ENCODE measurements at regions not wholly inside any gene's neighbourhood (a gene's known extent, or its start where the extent isn't known, plus 50 kb on each side); places are given as distances from the start of the nearest gene placed in this dataset.

- H4K20me1 ChIP-seq (ENCODE audit: insufficient read depth, low read length): no peaks in the 10 kb centered on the region
- H3K9me2 ChIP-seq (ENCODE audit: low read depth, low read length): no peaks in the 10 kb centered on the region
- H3F3A ChIP-seq (ENCODE audit: insufficient read depth, low read length): no peaks in the 10 kb centered on the region
- H3K27me3 ChIP-seq (ENCODE audit: insufficient read depth, low read length): no peaks in the 10 kb centered on the region
- H3K9ac ChIP-seq (ENCODE audit: low read length): no peak overlapping the region
- no peak overlapping the region for H2AFZ ChIP-seq (ENCODE audit: low read length)
- no peaks in the 10 kb centered on the region for H3K79me2 ChIP-seq (ENCODE audit: insufficient read depth, low read length)
- TF ChIP-seq EZH2 (IDR thresholded peaks at IDR 0.05; ENCODE audit: borderline replicate concordance, low read length) (no peak), CTCF (IDR thresholded peaks at IDR 0.05; ENCODE audit: low read length) (no peak)
- no peak overlapping the region for H3K27ac ChIP-seq (ENCODE audit: low read depth, low read length, poor library complexity, severe bottlenecking)
- peaks cover 2% of the 10 kb centered on the region; the same call in 1 of the 2 replicates for H3K9me3 ChIP-seq (ENCODE audit: low read length)
- H3K4me3 ChIP-seq (ENCODE audit: low read depth, low read length, poor library complexity, severe bottlenecking): no peak overlapping the region
- H3K36me3 ChIP-seq (ENCODE audit: insufficient read depth, low read length): no peaks in the 10 kb centered on the region
- H3K4me1 ChIP-seq (ENCODE audit: insufficient read depth, low read length, severe bottlenecking): no peaks in the 10 kb centered on the region
- H3K4me2 ChIP-seq (ENCODE audit: low read length): no peak overlapping the region
Observed at GRCh38 chr12:76259106-76259505, 89.1 kb downstream of the BBS10 start.

GRCh38 chr12:76256904-76257303, 91.3 kb downstream of the BBS10 start:
- H3K9me2 ChIP-seq (ENCODE audit: low read depth, low read length): no peaks in the 10 kb centered on the region

GRCh38 chr12:76256321-76256720, 91.9 kb downstream of the BBS10 start:
- Histone ChIP-seq H4K20me1 (ENCODE audit: insufficient read depth, low read length) (no peaks in the 10 kb centered on the region), H3K4me3 (ENCODE audit: low read depth, low read length, poor library complexity, severe bottlenecking) (no peak overlapping the region), H3K9ac (ENCODE audit: low read length) (no peak overlapping the region), H3K79me2 (ENCODE audit: insufficient read depth, low read length) (no peaks in the 10 kb centered on the region), H3K27me3 (ENCODE audit: insufficient read depth, low read length) (no peaks in the 10 kb centered on the region), H3K4me2 (ENCODE audit: low read length) (no peak overlapping the region), H3K4me1 (ENCODE audit: insufficient read depth, low read length, severe bottlenecking) (no peaks in the 10 kb centered on the region), H3F3A (ENCODE audit: insufficient read depth, low read length) (no peaks in the 10 kb centered on the region), H3K9me3 (ENCODE audit: low read length) (no peaks in the 10 kb centered on the region; the same call in 1 of the 2 replicates), H3K27ac (ENCODE audit: low read depth, low read length, poor library complexity, severe bottlenecking) (no peak overlapping the region), H2AFZ (ENCODE audit: low read length) (no peak overlapping the region), H3K9me2 (ENCODE audit: low read depth, low read length) (no peaks in the 10 kb centered on the region), H3K36me3 (ENCODE audit: insufficient read depth, low read length) (no peaks in the 10 kb centered on the region)
- TF ChIP-seq EZH2 (IDR thresholded peaks at IDR 0.05; ENCODE audit: borderline replicate concordance, low read length) (no peak), CTCF (IDR thresholded peaks at IDR 0.05; ENCODE audit: low read length) (no peak)

More at GRCh38 chr12:76256904-76257303, 91.3 kb downstream of the BBS10 start:
- H3K4me3 ChIP-seq (ENCODE audit: low read depth, low read length, poor library complexity, severe bottlenecking): no peak overlapping the region
- no peak overlapping the region for H3K27ac ChIP-seq (ENCODE audit: low read depth, low read length, poor library complexity, severe bottlenecking)
- H3K4me2 ChIP-seq (ENCODE audit: low read length): no peak overlapping the region
- H3K9ac ChIP-seq (ENCODE audit: low read length): no peak overlapping the region
- TF ChIP-seq CTCF (IDR thresholded peaks at IDR 0.05; ENCODE audit: low read length) (no peak), EZH2 (IDR thresholded peaks at IDR 0.05; ENCODE audit: borderline replicate concordance, low read length) (no peak)
- peaks cover under 1% of the 10 kb centered on the region; the same call in 1 of the 2 replicates for H3K9me3 ChIP-seq (ENCODE audit: low read length)
- H3K36me3 ChIP-seq (ENCODE audit: insufficient read depth, low read length): no peaks in the 10 kb centered on the region
- H4K20me1 ChIP-seq (ENCODE audit: insufficient read depth, low read length): no peaks in the 10 kb centered on the region
- H3K27me3 ChIP-seq (ENCODE audit: insufficient read depth, low read length): no peaks in the 10 kb centered on the region
- no peak overlapping the region for H2AFZ ChIP-seq (ENCODE audit: low read length)
- H3K79me2 ChIP-seq (ENCODE audit: insufficient read depth, low read length): no peaks in the 10 kb centered on the region
- H3K4me1 ChIP-seq (ENCODE audit: insufficient read depth, low read length, severe bottlenecking): no peaks in the 10 kb centered on the region
- H3F3A ChIP-seq (ENCODE audit: insufficient read depth, low read length): no peaks in the 10 kb centered on the region
